ENCODE measurements at regions not wholly inside any gene's neighbourhood (a gene's known extent, or its start where the extent isn't known, plus 50 kb on each side); places are given as distances from the start of the nearest gene placed in this dataset.
"Not testable (repeated sequence)": the region's sequence is repeated elsewhere in the genome, so short reads cannot be mapped to it uniquely, and the experiment has no call there.

DNA sequence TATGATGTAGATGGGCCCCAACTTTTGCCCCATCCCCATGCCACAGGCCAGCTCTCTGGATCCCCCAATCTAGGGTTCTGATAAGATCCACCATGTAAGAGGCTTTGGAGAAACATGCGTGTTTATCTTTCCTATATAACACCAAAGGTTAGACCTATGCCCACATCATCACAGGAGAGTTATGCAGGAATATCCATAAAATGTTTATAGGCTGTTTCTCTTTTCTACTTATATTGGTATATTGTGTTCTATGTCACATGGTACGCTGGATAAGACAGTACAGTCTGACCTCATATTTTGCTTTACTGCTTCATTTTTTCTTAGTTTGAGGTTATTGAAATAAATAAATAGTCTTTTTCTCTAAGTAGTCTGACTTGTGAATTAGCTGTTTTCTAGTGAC lies 1013.9 kb upstream of the GYPC start:
- DNase-seq: no peak

- no peak for DNase-seq
These were observed 1012.8 kb upstream of the GYPC start for GRCh38 chr2:125643128-125643527.

GRCh38 chr2:125643585-125643984 lies 1012.4 kb upstream of the GYPC start:
- no peak for DNase-seq

GRCh38 chr2:125644257-125644656 lies 1011.7 kb upstream of the GYPC start:
- DNase-seq: no peak

GRCh38 chr2:125652280-125652679 lies 1003.7 kb upstream of the GYPC start:
- no peak for DNase-seq

DNA sequence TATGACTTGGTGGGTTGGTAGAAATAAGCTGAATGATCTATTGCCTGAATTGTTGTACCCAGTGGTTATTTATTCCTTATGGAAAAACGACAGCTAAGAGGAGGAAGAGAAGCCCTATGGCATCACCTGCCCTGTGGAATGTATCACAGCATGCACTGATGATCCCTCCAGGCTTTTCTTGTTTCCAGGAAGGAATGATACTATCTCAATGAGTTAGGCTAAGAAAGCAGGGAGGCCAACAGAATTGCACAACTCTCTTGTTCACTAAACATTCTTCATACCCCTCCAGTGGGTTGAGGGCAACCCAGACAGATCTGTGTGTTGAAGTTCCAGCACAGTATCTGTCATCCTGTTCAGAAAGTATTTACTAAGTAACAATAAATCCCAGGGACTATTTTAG lies 1001.7 kb upstream of the GYPC start:
- DNase-seq: no peak

DNA sequence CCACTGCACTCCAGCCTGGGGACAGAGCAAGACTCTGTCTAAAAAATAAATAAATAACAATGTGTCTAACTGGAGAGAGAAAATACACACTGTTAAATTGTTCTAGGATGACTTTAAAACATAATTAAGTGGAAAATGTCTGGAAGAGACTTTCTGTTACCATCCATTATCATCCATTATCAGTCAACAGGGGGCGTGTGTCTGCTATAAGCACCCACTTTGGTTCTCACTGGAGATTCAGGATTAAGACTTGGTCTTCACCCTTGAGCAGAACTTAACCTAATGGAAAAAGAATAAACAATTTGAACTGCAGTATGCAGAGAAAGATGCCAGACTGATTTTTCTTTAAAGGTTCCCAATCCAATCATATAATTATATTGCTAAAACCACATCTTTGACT lies 999.8 kb upstream of the GYPC start:
- DNase-seq: no peak

DNA sequence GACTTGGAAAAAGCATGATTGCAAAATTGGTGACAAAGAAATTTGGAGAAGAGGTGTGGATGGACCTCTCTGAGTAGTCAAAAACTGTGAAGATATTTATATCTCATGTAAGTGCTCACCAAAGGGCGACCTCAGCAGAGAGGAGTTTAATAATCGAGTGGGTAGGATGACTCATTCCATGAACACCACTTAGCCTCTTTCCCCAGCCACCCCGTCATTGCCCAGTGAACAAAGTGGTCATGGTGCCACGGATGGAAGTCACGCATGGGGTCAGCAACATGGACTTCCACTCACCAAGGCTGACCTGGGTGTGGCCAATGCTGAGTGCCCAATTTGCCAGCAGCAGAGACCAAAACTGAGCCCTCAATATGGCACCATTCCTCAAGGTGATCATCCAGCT lies 997.4 kb upstream of the GYPC start:
- no peak for DNase-seq

DNA sequence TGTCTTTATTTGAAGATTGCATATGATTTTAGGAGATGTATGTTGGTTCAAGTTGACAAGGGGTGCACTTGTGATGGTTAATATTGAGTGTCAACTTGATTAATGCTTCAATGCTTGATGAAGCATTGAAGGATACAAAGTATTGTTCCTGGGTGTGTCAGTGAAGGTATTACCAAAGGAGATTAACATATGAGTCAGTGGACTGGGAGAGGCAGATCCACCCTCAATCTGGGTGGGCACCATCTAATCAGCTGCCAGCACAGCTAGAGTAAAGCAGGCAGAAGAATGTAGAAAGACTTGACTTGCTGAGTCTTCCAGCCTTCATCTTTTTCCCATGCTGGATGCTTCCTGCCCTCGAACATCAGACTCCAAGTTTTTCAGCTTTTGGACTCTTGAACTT lies 995.6 kb upstream of the GYPC start:
- not testable (repeated sequence) for DNase-seq

GRCh38 chr2:125667630-125668029 lies 988.3 kb upstream of the GYPC start:
- no peak for DNase-seq

DNA sequence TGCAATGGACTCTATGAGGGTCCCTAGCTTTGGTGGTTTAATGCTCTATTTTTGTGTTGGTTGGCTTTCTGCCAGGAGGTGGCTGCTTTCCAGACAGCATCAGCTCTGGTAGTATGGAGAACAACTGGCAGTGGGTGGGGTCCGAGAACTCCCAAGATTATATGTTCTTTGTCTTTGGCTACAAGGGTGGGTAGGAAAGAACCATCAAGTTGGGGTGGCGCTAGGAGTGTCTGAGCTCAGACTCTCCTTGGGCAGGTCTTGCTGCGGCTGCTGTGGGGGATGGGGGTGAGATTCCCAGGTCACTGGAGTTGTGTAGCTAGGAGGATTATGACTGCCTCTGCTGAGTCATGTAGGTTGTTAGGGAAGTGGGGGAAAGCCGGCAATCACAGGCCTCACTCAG lies 976.1 kb upstream of the GYPC start:
- no peak for DNase-seq

DNA sequence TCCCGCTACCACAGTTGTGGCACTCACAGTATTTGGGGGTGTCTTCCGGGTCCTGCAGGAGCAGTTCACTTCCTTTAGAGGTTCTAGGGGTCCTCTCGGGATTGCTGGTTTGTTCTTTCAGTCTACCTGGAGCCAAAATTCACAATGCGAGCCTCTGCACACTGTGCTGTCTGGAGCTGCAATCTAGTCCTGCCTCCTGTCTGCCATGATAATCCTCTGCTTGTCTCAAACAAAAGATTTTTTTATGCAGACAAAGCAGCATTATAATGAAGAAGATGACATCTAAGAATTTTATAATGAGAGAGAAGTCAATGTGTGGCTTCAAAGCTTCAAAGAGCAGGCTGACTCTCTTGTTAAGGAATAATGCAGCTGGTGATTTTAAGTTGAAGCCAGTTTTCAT lies 975.1 kb upstream of the GYPC start:
- no peak for DNase-seq

DNA sequence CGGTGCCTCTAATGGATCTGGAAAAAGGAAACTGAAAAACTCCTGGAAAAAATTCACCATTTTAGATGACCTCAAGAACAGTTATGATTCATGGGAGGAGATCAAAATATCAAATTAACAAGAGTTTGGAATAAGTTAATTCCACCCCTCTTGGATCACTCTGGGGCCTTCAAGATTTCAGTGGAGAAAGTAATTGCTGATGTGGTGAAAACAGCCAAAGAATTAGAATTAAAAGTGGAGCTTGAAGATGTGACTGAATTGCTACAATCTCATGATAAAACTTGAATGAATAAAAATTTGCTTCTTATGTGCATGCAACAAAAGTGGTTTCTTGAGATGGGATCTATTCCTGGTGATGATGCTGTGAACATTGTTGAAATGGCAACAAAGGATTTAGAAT lies 974.4 kb upstream of the GYPC start:
- DNase-seq: no peak

- no peak for DNase-seq
These were observed 973.8 kb upstream of the GYPC start for GRCh38 chr2:125681976-125682805.

DNA sequence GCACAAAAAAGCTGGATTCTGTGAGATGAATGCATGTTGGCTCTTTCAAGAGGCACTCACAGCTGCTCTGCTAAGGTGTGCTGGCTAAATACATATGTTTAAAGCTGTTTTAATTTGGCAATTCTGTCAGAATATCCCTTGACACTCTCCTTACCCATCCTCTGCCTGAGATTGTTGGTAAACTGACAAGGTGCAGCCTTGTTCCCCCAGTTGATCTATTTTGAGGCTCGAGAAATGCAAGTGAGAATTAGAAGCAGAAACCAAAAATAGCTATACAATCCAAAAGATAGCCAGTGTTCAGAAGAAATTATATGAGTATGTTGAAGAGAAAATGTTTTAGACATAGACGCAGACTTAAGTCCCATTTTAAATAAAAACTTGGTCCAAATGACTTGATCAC lies 971.7 kb upstream of the GYPC start:
- DNase-seq: no peak

- no peak for DNase-seq
These were observed 971.0 kb upstream of the GYPC start for GRCh38 chr2:125684932-125685331.

- no peak for DNase-seq
These were observed 959.4 kb upstream of the GYPC start for GRCh38 chr2:125696560-125696959.

DNA sequence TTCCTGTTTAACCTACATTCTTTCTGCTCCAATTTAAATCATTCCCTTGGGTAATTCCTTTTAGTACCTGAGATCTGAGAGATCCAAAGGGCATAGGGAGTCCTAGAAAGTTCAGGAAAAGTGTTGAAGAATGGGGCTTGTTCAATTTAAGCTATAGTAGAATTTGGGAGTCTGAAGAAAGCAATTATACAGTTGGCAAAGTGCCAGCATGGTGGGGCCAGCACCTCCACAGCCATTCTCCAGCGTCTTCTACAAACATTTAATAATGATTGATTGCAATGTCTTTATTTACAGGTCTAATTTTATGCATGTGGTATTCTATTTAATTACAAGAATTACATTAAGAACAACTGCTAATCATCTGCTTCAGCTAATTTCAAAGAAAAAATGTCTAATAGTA lies 957.7 kb upstream of the GYPC start:
- DNase-seq: no peak

DNA sequence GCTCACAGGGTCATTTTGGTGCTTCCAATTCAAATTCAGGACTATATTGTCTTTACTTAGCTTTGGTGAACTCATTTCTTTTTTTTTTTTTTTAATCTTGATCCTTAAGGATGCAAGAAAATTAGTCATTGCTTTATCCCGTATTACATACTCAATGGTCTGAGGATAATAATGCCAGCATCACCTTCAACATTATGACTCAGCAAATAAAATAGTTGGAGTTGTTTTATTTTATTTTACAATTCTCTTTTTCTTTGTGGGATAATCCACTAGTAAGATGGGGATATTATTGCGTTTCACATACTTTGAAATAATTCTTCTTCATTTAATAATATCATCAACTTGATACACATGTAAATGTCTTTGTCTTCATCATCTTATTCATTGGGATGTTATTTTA lies 954.9 kb upstream of the GYPC start:
- DNase-seq: no peak

DNA sequence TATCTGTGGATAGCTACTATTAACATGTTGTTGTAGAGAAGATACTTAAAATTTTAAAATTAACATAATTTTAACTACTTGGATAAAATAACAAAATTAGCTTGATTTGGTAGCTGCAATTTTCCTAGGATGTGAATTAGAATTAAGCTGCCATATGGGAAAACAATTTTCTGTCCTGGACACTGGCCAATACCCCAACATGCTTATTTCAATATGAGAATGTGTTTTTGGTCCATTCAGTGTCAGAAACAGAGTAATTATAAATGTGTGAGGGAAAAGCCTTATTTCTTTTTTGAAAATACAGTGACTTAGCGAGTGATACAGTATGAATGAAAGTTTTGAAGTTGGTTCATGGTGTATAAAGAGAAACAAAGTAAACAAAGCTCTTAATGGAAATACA lies 948.3 kb upstream of the GYPC start:
- DNase-seq: no peak

DNA sequence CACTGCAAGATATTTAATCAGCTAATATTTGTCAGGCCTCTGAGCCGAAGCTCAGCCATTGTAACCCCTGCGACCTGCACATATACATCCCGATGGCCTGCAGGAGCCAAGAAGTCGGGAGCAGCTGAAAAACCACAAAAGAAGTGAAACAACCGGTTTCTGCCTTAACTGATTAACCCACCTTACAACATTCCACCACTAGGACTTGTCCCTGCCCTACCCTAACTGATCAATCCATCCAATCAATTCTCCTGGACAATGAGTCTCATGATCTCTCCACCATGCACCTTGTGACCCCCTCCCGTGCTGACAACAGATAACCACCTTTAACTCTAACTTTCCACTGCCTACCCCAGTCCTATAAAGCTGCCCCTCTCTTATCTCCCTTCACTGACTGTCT lies 945.4 kb upstream of the GYPC start:
- DNase-seq: no peak

DNA sequence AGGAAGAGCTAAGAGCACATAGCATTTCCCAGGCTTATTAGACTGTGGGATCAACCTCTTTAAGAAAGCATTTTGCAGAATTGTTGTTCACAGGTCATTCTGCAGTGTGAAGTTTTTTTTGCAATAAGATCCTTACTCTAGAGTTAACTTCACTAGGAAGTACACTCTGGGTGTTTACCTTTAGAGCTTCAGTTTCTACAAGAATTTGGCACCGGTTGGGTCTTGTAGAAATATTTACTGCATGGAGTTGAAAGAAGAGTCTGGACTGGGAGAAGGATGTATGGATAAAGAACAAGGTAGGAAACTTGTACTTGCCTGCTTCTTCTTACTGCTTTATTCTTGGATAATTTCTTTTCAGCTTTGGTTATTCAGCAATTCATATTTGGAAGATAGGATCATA lies 944.9 kb upstream of the GYPC start:
- no peak for DNase-seq

GRCh38 chr2:125713533-125713932 lies 942.4 kb upstream of the GYPC start:
- no peak for DNase-seq

DNA sequence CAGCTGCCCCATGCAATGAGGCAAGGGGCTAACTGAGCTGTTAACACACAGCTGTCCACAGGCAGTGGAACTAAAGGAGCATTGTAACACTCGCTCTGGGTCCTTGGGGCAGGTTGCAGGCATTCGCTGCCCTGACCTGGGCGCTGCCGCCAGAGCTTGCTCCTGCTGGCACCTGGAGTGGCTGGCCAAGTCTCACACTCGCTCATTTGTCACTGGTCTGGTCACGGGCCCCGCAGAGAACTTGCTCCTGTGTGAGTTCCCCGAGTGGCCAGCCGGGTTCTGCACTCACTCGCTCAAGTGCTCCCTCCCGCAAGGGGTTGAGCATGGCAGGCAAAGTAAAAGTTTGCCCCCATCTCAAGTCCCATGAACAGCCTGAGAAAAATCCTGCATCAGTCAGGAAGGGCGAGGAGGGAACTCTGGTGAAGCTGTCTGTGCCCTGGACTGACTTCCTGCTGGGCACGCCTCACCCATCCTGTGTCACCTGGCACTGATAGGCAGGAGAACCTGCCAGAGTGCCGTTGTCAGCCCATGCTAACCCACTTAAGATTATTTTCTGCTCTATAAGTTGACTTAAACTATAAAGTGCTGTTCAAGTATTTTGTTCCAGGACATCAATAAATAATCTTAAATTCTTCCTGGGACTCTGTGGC lies 934.8 kb upstream of the GYPC start:
- no peak for DNase-seq

DNA sequence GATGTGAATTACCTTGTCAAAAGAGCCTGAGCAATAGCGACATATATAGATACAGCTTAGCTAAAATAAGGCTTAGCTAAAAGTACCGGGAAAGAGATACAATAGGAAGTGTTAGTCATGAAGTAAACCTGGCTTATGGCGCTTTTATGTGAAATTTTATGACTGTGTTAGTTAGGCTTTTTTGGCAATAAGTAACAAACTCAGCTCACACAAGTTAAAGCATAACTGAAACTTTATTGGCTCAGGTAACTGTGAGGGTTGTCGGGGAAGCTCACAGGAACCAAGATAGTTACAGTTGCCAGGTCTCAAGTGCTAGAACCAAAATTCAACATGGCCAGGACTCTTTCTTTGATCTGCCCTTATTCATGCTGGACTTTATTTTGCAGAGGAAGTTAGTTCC lies 925.0 kb upstream of the GYPC start:
- no peak for DNase-seq

All from NCI-H2081 treated with DMSO at 0.1 percent for 48 hours (cell line).